Mammary epithelial cell (primary cell): ENCODE measurements at regions not wholly inside any gene's neighbourhood (a gene's known extent, or its start where the extent isn't known, plus 50 kb on each side); places are given as distances from the start of the nearest gene placed in this dataset.

Experiments
- EZH2 ChIP-seq: IDR thresholded peaks from 2 replicates; pipeline ENCODE4 v1.6.1; 2012; ENCODE audit warnings: low read length, inconsistent platforms, borderline replicate concordance
- TF ChIP-seq, protein P1 (sequence below), 2 donors: IDR thresholded peaks in 1 of 2; conservative IDR thresholded peaks in 1 of 2; 2 replicates each; pipeline ENCODE4 v1.5.1; 2011 to 2012; ENCODE audit warnings: inconsistent platforms in 2 of 2, low read length in 2 of 2, mild to moderate bottlenecking in 2 of 2, control low read depth in 1 of 2, low read depth in 1 of 2; ENCODE audit not compliant: insufficient read depth in 1 of 2; ENCODE audit errors: extremely low read depth in 1 of 2

DNA sequence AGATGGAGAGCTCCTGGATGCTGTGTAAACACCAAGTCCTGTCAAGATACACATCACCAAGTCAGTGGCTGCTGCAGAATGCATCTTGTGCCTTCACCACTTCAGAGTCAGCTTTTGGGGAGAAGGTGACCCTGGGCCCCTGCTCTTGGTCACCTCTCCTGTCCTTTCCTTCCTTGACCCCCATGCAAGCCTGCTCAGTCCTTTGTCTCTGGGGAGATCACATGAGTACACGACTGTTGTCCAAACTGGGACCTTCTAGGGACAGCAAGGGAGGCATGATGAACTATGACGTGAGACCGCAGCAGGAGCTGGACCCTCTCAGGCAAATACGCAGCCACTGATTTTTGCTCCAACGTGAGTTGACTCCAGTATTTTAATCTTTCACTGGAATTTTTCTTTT lies 706.9 kb upstream of the ID2 start:
- TF ChIP-seq EZH2 = no peak
- TF ChIP-seq, protein P1, sequence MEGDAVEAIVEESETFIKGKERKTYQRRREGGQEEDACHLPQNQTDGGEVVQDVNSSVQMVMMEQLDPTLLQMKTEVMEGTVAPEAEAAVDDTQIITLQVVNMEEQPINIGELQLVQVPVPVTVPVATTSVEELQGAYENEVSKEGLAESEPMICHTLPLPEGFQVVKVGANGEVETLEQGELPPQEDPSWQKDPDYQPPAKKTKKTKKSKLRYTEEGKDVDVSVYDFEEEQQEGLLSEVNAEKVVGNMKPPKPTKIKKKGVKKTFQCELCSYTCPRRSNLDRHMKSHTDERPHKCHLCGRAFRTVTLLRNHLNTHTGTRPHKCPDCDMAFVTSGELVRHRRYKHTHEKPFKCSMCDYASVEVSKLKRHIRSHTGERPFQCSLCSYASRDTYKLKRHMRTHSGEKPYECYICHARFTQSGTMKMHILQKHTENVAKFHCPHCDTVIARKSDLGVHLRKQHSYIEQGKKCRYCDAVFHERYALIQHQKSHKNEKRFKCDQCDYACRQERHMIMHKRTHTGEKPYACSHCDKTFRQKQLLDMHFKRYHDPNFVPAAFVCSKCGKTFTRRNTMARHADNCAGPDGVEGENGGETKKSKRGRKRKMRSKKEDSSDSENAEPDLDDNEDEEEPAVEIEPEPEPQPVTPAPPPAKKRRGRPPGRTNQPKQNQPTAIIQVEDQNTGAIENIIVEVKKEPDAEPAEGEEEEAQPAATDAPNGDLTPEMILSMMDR (conservative IDR thresholded peaks at IDR 0.05 in 1 of 2, IDR thresholded peaks at IDR 0.05 in 1 of 2; ENCODE audit: extremely low read depth in 1 of 2, insufficient read depth in 1 of 2, low read depth in 1 of 2, low read length in 2 of 2) = no peak
